GM19240 (cell line): ENCODE measurements at regions not wholly inside any gene's neighbourhood (a gene's known extent, or its start where the extent isn't known, plus 50 kb on each side); places are given as distances from the start of the nearest gene placed in this dataset.
"Not testable (repeated sequence)": the region's sequence is repeated elsewhere in the genome, so short reads cannot be mapped to it uniquely, and the experiment has no call there.

Experiments
- DNase-seq: peaks from one replicate; pipeline ENCODE4 v3.0.0; 2011; ENCODE audit warnings: low spot score; ENCODE audit not compliant: insufficient read length

DNA sequence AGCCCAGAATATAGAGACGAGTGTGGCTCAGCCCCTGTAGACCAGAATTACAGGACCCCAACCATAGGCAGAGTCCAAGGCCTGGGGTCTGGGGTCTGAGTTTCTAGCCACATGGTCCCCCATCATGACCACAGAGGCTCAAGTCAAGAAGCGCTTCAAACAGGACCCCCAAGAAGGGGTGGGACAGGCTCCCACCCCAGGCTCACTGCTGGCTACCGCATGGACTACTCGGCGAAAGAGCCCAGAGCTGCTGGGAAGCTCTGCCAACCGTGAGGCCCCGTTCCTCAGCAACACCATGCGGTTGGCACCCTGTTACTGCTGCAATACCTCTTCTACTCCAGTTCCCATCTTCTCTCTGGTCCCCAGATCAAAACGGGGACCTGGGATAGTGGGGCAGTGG, 254.8 kb downstream of the TEX29 start:
- DNase-seq: no peak

DNA sequence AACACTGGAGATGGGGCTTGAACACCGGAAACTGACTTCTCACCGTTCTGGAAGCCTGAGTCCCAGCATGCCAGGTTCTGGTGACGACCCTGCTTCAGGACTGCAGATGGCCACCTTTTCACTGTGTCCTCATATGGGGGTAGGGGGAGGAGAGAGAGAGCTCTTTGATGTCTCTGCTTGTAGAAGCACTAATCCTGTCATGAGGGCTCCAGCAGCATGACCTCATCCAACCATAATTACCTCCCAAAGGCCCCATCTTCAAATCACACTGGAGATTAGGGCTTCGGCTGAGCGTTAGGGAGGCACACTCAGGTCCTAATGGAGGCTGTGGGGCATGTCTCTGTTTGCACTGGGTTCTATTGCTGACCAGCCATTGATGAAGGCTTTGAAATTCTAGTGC, 255.3 kb downstream of the TEX29 start:
- no peak for DNase-seq

DNA sequence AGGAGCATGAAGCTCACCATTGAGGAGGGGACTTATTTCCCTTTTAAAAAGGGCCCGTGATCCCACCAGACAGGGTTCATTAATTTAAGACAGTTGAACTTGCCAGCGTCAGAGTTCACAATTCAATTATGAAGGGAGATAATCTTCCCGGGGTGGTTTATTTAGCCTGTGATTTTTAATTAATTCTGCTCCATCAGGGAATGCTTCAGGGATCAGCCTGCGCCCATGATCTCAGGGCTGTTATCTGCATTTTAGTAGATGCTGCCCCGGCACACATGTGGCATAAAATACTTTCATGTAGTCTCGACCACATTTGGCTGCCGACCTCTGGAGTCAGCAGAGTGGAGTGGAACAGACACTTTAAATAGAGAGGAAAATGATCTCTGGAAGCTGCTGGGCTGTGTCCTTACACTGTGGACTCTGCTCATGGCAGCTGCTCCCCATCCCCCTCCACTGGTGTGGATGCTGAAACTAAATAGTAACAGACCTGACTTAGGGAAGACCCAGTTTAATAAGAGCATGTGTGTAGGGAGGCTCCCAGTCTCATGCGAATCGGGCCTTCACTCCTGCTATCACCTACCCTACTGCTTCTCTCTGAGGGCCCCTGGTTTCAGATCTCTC, 256.9 kb downstream of the TEX29 start:
- no peak for DNase-seq

DNA sequence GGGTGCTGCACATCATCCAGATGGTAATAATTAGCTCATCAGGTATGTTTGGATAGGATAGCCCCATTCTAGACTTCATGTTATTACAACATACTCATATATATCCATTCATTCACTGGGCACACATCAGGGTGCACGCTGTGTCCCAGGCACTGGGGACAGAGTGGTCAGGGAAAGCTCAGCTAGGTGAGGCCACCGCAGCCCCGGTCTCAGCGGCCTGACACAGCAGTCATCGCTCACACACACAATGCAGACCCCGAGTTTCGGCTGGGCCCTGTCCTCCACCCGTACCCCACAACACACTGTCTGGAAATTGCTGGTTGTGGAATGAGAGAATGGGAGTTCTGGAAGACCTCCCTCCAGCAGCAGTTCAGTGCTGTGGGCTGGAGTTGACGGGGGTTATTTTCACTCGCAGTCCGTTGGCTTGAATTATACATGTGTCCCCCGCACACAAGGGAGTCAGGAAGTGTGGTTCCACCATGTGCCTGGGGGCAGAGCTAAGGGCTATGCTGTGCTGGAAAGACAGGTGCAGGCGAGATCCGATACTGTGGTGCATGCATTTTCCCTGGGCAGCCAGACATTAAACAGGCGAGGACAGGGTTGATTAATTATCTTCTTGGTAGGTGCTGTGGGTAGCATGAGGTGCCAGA, 257.6 kb downstream of the TEX29 start:
- DNase-seq: no peak

DNA sequence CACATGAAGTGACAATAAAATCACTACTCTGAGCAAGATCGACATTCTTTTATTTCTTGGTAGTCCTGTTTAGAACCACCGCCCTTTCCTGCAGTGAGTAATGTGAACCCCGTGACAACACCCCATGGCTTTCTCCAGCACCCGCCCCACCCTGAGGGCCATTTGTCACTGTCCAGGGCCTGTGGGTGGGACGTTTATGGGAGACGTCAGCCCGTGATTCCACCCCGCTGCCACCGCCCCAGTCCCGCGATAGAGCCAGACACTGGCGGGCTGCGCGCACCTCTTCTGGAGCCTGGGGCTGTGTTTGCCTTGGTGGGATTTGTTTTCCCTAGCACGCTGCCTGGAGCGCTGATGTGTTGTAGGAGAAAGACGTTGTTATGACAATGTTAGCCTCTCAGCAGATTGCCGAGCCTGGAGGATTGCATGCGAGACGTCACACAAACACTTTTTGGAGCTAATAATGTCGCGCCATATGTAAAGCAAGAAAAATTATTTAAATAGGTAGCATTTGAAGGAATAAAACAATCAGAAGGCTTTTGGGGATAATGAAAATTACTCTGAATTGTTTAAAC, 263.7 kb downstream of the TEX29 start:
- no peak for DNase-seq

DNA sequence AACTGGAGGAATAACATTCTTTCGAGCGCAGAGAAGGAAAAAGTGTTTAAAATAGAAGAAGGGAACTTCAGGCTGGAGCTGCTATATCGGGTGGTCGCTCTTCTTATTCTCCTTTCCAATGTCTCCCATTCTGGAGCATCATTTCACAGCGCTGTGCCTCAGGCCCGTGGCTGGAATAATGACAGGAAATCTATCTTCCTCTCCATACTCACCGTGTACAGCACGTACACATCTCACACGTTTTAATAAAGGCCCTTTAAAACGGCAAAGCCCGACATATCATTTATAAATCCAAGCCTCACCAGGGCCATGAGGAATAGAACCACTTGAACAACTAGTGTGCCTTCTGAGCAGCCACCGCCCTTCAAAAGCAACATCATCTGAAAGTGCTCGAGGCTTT, 264.4 kb downstream of the TEX29 start:
- no peak for DNase-seq

DNA sequence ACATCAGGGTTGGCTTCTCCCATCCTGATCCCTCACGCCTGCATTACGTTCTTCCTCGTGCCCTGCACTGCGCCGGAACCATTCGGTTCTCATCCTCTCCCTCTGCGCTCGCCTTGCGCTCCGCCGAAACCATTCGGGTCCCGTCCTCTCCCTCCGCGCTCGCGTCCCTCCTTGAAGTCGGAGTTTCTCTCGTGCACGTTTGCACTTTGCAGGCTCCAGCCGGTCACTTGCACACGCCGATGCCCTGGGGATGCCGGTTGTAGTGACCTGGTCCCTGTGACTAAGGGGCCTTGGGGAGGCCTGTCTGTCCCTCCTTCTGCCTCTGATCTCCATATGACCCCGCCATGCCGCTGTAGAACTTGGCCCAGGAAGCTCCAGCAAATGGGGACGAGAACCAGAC, 265.8 kb downstream of the TEX29 start:
- DNase-seq: no peak

DNA sequence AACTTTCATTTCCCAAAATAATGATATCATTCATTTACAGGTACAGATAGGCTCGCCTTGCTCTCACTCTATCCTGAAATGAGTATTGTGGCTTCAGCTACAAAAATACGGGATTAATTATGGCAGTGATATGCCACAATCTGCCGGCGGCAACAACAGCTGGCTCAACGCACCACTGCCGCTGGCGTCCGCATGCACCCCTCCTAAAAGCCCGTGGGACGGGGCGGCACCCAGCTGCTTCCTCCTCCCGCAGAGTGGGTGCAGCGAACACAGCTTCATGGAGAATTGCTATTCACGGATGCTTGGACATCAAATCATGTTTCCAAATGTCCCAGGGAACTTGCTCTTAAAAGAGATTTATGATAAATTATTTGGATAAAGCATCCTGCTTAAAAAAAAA, 266.8 kb downstream of the TEX29 start:
- no peak for DNase-seq

DNA sequence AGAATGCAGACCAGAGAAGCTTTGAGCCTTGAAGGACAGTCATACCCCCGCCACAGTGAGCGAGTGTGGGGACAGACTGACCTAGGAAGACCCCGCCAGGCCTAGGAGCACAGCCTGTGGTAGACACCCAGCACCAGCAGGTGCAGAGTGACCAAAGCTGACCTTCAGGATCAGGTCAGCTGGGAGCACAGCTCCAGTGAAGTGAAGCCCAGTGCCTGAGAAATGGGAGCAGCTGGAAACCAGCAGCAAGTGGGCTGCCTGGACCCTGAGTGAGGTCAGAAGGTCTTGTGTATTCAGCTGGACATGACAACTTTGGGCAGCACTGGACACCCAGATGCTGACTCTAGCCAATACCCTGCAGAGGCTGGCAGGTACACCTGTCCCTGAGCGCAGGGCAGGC, 268.9 kb downstream of the TEX29 start:
- no peak for DNase-seq

DNA sequence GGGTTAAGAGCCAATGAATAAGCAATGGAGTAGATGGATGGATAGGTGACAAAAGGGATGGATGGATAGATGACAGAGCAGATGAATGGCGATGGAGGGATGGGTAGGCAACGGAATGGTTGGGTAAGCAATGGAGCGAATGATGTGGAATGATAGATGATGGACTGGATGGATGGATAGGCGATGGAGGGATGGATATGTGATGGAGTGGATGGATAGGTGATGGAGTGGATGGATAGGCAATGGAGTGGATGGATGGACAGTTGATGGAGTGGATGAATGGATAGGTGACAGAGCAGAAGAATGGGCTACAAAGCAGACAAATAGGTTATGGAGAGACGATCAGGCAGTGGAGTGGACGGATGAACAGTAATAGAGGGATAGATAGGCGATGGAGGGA, 269.6 kb downstream of the TEX29 start:
- DNase-seq: no peak

DNA sequence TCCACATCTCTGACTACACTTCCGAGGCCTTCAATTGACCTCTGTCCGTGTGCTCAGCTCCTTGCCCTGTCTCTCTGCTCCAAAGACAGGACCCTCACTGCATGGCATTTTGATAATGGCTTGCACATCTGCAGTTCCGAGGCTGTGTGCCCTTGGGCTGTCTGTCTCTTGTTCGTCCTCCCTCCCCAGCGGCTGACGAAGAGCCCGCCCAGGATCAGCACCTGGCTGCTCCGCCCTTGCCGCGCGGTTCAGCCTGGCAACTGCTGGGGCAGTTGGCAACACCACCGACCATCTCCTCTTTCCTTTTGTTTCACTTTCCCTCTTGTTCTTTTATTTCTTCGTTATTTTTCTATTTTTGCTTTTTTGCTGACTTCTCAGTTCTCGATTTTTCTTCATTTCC, 270.4 kb downstream of the TEX29 start:
- no peak for DNase-seq

DNA sequence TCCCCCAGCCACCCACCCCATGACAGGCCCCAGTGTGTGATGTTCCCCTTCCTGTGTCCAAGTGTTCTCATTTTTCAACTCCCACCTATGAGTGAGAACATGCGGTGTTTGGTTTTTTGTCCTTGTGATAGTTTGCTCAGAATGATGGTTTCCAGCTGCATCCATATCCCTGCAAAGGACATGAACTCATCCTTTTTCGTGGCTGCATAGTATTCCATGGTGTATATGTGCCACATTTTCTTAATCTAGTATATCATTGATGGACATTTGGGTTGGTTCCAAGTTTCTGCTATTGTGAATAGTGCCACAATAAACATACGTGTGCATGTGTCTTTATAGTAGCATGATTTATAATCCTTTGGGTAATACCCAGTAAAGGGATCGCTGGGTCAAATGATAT, 273.0 kb downstream of the TEX29 start:
- DNase-seq: not testable (repeated sequence)

DNA sequence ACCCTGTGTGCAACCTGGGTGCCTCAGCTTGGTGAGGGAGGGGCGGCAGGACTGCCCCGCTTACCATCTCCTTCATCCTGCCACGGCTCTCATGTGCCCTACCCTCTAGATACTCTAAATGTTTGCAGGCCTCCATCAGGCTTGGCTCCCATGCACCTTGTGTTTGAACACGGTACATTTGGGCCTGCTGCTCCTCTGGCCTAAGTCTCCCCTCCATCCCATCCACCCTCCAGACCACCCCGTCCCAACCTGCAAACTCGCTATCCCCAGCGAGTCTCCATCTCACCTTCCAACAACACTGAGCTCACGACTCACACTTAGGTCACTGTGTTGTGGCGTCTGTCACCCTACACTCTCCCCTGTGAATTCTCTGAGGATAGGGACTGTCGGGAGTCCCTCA, 274.2 kb downstream of the TEX29 start:
- no peak for DNase-seq

DNA sequence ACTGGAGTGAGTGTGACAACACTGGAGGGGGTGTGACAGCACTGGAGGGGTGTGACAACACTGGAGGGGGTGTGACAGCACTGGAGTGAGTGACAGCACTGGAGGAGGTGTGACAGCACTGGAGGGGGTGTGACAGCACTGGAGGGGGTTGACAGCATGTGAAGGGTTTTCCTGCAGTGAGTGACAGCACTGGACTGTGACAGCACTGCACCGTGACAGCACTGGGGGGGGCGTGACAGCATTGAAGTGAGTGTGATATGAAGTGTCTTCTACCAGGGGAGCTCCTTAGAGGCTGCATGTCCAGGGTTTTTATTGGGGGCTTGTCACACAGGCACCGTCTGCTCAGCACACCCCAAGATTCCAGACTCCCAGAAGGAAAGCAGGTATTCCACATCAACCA, 274.8 kb downstream of the TEX29 start:
- no peak for DNase-seq

DNA sequence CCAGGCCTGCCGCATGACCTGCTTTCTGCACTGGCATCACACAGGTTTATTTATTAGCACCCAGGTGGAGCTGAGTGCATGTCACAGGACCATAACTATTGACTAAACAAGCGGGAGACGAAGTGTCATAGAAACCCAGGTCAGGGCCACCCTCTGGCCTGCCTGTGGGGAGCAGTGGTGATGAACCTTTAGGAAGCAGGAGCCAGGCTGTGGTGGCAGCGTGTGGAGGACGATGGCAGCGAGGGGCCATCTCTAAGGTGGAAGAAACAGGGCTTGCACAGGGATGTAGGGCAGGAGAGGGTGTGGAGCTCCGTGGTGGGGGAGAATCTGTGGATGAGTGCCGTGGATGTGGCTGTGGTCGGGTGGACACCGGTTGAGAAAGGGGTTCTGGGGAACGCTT, 275.3 kb downstream of the TEX29 start:
- DNase-seq: no peak

DNA sequence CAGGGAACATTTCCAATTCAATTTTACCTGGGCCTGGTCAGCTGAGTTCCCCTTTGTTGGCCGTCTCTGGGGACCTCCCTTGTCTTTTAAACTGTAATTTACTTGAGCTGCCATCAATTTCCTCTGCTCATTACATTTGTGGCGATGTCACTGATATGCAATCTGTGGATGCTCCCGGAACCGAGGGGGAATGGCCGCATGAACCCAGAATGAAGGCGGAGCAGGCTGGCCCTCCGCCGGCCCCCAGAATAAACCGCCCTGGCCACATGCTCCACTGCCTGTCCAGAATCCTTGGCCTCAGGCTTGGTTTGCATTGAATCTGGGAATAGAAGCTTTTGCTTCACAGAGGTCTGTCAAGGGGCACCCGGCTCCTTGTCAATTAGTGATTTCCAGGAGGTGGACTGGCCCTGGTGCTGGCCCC, 276.8 kb downstream of the TEX29 start:
- DNase-seq: no peak

DNA sequence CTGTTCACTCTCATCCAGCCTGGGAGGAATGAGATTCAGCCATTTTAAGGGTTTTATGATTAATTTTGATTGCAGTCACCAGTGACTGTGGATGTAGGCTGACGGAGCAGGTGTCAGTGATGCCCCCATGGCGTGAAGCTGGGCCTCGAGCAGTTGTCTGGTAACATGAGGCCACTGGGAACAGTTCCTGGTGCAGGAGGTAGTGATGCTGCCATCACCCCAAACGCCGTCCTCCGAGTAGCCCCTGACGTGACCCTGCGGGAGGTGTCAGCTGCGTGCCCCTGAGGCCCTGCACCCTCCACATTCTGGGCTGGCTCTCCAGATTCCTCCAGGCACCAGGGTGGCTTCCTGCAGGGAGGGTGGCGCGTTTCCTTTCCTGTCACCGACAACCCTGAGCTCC, 277.2 kb downstream of the TEX29 start:
- no peak for DNase-seq

DNA sequence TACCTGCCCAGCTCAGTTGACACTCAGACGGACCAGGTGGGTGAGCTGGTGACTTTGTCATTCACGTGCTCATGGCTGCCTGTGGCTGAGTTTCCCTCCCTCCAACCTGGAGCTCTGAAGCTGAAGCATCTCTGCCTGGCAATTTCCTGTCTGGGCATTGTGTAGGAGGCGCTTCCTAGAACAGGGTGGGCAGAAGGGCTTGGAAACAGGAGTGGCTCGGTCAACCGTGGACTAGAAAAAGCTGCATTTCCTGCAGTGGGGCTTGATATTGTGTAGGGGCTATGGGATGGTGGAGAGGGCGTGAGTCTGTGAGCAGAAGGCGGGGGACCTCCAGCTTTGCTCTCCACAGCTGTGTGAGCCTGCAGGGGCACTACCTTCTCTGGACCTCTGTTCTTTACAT, 278.3 kb downstream of the TEX29 start:
- DNase-seq: no peak

DNA sequence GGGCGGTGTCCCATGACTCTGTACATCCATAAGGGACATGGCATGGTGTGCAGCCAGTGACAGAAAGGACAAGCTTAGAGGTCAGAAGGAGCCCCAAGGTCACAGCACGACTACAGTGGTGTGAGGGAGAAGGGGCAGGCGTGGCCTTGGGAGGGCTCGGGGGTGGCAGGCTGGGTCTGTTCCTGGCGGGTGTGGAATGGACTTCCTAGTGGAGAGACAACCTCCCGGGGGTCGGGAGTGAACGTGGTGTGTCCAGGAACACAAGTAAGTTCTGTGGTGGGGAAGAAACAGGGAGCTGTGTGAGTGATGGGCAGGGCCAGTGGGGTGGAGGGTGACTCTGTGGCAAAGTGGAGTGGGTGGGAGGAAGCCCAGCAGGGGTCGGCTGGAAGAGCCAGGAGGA, 279.3 kb downstream of the TEX29 start:
- DNase-seq: no peak

DNA sequence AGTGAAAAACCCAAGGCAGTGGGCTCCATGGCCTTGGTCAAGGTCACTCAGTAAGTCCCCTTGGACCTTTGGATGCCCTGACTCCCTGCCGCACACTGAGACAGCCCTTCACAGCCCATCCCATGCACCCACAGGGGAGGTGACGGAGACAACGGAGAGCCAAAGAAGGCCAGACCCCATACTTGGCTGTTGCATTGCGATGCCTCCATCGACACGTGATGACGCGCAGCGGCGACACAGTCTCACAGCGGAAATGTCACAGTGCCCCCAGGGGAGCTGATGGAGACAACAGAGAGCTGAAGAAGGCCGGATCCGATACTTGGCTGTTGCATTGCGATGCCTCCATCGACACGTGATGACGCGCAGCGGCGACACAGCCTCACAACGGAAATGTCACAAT, 282.4 kb downstream of the TEX29 start:
- no peak for DNase-seq

DNA sequence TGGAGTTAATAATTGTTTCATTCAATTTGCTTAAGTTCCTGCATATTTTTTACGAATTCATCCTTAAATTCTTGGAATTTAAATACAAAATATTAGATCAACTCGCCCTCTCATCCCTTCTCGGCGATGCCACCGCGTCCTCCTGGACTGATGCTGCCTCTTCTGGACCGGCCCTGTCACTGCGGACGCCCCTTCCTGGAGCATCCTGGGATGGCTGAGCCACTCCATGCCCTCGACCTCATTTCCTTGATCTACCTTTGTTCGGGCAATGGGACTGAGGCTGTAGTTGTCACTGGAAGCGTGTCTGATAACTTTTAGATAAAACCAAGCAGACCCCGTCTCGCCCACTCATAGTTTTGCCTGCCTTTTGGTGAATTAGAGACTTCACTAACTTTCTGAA, 283.7 kb downstream of the TEX29 start:
- DNase-seq: no peak

DNA sequence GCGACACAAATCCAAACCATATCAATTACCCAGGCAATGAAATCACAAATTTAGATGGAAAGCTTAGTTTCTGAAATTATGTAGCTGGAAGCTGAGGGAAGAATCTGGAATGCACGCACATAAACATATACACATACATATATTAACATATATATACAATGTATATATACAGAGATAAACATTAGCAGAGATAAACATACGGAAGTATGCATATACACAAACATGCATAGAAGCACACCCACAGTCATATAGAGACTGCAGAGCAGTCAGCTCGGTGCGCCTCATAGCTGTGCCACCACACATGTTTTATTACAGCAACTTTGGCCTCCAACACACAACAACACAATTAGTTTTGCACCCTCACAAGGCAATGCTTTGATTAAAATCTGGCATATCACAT, 288.1 kb downstream of the TEX29 start:
- DNase-seq: no peak

DNA sequence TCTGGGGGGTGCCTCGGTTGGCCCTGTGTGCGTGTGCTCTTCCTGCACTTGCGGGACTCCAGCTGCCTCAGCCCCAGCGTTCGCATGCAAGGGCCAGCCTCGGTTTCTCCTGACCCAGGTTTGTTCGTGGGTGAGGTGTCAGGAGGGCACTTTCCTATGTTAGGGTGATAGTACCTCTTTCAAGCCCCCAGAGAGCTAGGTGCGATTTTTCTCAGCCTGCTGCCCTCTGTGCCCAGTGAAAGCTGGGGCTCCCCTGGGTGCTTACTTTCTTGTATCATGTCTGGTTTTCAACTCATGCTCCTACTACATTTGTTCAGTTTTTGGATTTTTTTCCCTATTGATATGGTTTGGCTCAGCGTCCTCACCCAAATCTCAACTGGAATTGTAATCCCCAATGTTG, 289.2 kb downstream of the TEX29 start:
- DNase-seq: no peak
